Endothelial cell of umbilical vein (primary cell): ENCODE measurements at regions not wholly inside any gene's neighbourhood (a gene's known extent, or its start where the extent isn't known, plus 50 kb on each side); places are given as distances from the start of the nearest gene placed in this dataset.

Experiments
- EZH2 ChIP-seq: IDR thresholded peaks from 2 replicates; pipeline ENCODE4 v1.6.1; 2012; ENCODE audit warnings: borderline replicate concordance, low read depth, mild to moderate bottlenecking, moderate library complexity, low read length, inconsistent platforms; ENCODE audit not compliant: severe bottlenecking
- POLR2A ChIP-seq: IDR thresholded peaks from 2 replicates; pipeline ENCODE4 v1.6.1; 2012; ENCODE audit warnings: low read depth, mild to moderate bottlenecking, control low read depth, low read length
- POLR2AphosphoS5 ChIP-seq: IDR thresholded peaks from 2 replicates; pipeline ENCODE4 v1.6.1; 2012; ENCODE audit warnings: low read depth, mild to moderate bottlenecking, control low read depth, low read length, moderate library complexity; ENCODE audit not compliant: insufficient read depth
- TF ChIP-seq, protein P1 (sequence below), 2 donors: IDR thresholded peaks; 1 replicate in 1 of 2; 2 replicates in 1 of 2; pipeline ENCODE4 v1.5.1; 2011; ENCODE audit warnings: low read length in 2 of 2, mild to moderate bottlenecking in 2 of 2, moderate library complexity in 2 of 2, control low read depth in 1 of 2, inconsistent platforms in 1 of 2, low read depth in 1 of 2; ENCODE audit not compliant: insufficient read depth in 1 of 2; ENCODE audit errors: extremely low read depth in 1 of 2

DNA sequence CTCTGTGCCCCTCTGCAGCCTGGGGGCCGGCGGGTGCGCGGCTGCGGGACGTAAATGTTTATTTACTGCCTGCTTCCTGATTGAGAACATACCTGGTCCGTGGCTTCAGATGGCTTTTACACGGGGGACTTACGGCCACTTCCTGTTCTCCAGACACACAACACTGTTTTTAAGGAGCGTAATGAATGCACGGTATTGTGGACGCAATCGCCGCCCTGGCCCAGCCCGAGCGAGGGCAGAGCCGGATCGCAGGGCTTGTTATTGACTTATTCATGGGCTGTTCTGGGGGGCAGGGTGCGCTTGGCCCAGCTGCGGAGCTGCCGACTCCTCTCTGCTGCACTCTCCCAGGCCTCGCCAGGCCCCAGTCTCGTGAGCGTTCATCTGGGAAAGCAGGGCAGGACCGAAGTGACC lies 52.8 kb upstream of the ACTRT2 start:
- TF ChIP-seq, protein P1, sequence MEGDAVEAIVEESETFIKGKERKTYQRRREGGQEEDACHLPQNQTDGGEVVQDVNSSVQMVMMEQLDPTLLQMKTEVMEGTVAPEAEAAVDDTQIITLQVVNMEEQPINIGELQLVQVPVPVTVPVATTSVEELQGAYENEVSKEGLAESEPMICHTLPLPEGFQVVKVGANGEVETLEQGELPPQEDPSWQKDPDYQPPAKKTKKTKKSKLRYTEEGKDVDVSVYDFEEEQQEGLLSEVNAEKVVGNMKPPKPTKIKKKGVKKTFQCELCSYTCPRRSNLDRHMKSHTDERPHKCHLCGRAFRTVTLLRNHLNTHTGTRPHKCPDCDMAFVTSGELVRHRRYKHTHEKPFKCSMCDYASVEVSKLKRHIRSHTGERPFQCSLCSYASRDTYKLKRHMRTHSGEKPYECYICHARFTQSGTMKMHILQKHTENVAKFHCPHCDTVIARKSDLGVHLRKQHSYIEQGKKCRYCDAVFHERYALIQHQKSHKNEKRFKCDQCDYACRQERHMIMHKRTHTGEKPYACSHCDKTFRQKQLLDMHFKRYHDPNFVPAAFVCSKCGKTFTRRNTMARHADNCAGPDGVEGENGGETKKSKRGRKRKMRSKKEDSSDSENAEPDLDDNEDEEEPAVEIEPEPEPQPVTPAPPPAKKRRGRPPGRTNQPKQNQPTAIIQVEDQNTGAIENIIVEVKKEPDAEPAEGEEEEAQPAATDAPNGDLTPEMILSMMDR (IDR thresholded peaks at IDR 0.05; ENCODE audit: extremely low read depth in 1 of 2, insufficient read depth in 1 of 2, low read depth in 1 of 2, low read length in 2 of 2): no peak
- no peak for TF ChIP-seq POLR2A
- TF ChIP-seq EZH2: no peak
- TF ChIP-seq POLR2AphosphoS5: no peak
